ENCODE measurements at regions not wholly inside any gene's neighbourhood (a gene's known extent, or its start where the extent isn't known, plus 50 kb on each side); places are given as distances from the start of the nearest gene placed in this dataset.

DNA sequence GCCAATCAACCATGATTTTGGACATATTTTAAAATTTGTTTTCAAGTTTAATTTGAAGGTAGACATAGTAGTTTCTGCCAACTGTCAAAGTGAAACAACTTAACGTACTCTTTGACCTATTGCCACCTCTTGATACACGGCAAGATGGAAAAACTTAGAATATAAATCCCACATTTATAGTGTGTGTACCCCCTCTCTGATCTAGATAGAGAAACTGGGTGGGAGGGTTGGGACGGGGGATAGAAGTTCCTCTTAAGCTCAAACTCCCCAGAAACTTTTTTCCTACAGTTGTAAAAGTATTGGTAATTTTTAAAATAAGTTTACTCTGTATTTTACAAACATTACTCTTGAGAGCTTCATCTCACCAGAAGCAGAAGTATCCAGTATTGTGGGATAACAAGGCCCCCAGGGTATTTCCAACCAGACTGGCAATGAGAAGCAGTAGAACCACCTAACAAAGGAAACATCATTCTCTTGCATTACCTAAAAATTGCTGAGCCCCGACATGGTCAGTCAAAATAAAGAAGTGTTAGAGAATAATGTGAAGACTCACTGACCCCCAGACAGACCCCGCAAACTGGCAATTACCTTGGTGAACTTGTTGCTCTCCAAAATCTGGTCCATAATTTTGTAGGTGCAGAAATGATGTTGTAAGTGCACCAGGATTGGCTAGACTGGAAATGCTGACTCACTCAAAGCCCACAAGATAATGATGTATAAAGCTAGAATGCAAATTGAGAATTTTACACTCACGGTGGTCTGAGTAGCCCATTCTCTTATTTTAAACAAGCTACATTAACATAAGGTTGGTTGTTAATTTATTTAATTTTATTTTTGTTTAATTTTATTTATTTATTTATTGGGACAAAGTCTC lies 74.7 kb upstream of the TNFAIP3 start:
- H2AFZ ChIP-seq, result no peak overlapping the region
- H3K9me3 ChIP-seq (ENCODE audit: control insufficient read depth, low read length), result no peaks in the 10 kb centered on the region
- no peaks in the 10 kb centered on the region for H3K36me3 ChIP-seq (ENCODE audit: control insufficient read depth, insufficient read depth, low read length)
- H3K4me1 ChIP-seq, result peaks cover 7% of the 10 kb centered on the region
- TF ChIP-seq, protein P1, sequence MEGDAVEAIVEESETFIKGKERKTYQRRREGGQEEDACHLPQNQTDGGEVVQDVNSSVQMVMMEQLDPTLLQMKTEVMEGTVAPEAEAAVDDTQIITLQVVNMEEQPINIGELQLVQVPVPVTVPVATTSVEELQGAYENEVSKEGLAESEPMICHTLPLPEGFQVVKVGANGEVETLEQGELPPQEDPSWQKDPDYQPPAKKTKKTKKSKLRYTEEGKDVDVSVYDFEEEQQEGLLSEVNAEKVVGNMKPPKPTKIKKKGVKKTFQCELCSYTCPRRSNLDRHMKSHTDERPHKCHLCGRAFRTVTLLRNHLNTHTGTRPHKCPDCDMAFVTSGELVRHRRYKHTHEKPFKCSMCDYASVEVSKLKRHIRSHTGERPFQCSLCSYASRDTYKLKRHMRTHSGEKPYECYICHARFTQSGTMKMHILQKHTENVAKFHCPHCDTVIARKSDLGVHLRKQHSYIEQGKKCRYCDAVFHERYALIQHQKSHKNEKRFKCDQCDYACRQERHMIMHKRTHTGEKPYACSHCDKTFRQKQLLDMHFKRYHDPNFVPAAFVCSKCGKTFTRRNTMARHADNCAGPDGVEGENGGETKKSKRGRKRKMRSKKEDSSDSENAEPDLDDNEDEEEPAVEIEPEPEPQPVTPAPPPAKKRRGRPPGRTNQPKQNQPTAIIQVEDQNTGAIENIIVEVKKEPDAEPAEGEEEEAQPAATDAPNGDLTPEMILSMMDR (IDR thresholded peaks at IDR 0.05), result no peak
- H3K4me2 ChIP-seq (ENCODE audit: low read length), result no peak overlapping the region
- no peak overlapping the region for H3K9ac ChIP-seq
- no peak overlapping the region for H3K27ac ChIP-seq
- no peaks in the 10 kb centered on the region for H3K79me2 ChIP-seq
- no peaks in the 10 kb centered on the region for H3K27me3 ChIP-seq (ENCODE audit: control insufficient read depth, insufficient read depth, low read length)
- H3K4me3 ChIP-seq (ENCODE audit: low read depth, low read length), result no peak overlapping the region

DNA sequence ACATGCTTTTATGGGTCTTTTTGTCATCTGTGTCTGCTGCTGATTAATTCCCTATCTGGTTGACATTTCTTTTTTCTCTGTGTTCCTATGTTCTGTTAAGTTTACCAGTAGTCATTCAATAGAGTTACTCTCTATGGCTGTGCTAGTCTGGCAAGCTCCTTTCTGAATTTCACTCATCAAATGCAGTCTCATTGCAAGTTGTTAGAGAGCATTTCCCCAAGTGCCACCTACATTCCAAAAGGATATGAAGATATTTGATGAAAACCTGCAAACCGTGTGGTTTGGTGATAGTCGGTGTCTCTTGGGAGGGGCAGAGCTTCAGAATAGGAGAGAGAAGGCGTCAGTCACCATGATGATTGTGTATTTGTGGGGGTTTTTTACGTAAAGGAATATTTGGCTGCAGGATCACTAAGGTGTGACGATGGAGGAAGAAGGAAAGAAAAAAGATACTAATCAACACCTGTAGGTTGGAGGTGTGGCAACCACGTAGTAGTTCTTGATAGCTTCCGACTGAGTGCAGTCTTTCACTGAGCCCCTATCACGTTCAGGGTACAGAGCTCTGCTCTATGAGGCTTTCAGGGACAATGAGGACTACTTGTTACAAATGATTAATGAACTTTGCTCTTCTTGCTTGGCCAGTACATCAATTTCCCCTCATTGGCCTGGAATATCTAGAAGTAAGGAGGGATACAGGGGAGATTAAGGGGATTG lies 73.1 kb upstream of the TNFAIP3 start:
- Histone ChIP-seq H3K4me3 (ENCODE audit: low read depth, low read length) (no peak overlapping the region), H3K4me2 (ENCODE audit: low read length) (no peak overlapping the region), H3K9ac (no peak overlapping the region), H3K27ac (no peak overlapping the region), H3K36me3 (ENCODE audit: control insufficient read depth, insufficient read depth, low read length) (no peaks in the 10 kb centered on the region), H3K79me2 (no peaks in the 10 kb centered on the region), H3K27me3 (ENCODE audit: control insufficient read depth, insufficient read depth, low read length) (no peaks in the 10 kb centered on the region), H3K4me1 (peaks cover 7% of the 10 kb centered on the region), H3K9me3 (ENCODE audit: control insufficient read depth, low read length) (no peaks in the 10 kb centered on the region), H2AFZ (peak overlapping the region; percentile 51)
- TF ChIP-seq, protein P1 (IDR thresholded peaks at IDR 0.05), result no peak

DNA sequence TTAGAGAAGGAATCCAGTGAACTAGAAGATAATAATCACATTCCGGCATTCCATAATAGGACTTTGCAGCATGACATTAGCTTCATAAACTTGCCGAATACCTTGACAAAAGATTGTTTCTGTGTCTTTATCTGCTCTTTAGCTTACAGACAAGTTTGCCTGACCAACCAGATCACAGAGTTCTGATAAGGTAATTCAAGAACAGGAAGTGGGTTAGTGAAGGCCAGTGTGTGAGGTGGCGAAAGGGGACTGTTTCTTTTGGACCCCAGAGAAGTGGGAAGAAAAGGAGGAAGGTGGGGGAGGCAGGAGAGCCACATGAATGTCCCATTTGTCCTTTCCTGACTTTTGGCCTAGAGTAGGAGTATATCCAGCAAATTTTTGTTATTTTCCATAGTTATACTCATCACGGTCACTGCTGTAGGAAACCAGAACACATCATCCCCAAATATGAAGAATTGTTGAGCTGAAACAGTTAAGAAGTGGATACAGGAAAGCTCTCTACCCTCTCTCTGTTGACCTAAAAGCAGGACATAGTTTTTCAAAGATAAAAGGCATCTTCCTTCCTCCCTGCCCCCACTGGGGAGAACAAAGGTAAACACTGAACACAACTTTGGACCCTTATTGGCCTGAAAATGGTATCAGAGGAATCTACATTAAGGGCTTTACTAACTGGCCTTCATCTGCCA lies 72.4 kb upstream of the TNFAIP3 start:
- Histone ChIP-seq H3K27ac (no peak overlapping the region), H3K9ac (no peak overlapping the region), H3K27me3 (ENCODE audit: control insufficient read depth, insufficient read depth, low read length) (no peaks in the 10 kb centered on the region), H3K4me3 (ENCODE audit: low read depth, low read length) (no peak overlapping the region), H2AFZ (peak overlapping the region; percentile 51), H3K36me3 (ENCODE audit: control insufficient read depth, insufficient read depth, low read length) (no peaks in the 10 kb centered on the region), H3K9me3 (ENCODE audit: control insufficient read depth, low read length) (no peaks in the 10 kb centered on the region), H3K4me1 (peaks cover 7% of the 10 kb centered on the region), H3K79me2 (no peaks in the 10 kb centered on the region), H3K4me2 (ENCODE audit: low read length) (no peak overlapping the region)
- TF ChIP-seq, protein P1 (IDR thresholded peaks at IDR 0.05), result no peak

DNA sequence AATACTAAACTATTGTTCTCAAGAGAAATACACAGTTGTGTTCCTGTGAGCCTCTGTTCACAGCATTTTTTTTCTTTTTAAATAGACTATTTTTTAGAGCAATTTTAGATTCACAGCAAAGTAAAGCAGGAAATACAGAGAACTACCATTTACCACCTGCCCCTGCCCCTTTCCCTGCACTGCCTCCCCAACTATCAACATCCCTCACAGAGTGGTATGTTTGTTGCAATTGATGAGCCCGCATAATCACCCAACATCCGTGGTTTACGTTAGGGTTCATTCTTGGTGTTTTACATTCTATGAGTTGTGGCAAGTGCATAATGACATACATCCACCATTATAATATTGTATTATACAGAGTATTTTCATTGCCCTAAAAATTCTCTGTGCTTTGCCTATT lies 71.6 kb upstream of the TNFAIP3 start:
- Histone ChIP-seq H3K27ac (no peak overlapping the region), H3K27me3 (ENCODE audit: control insufficient read depth, insufficient read depth, low read length) (no peaks in the 10 kb centered on the region), H2AFZ (no peak overlapping the region), H3K4me1 (peaks cover 7% of the 10 kb centered on the region), H3K9me3 (ENCODE audit: control insufficient read depth, low read length) (no peaks in the 10 kb centered on the region), H3K79me2 (no peaks in the 10 kb centered on the region), H3K4me3 (ENCODE audit: low read depth, low read length) (no peak overlapping the region), H3K36me3 (ENCODE audit: control insufficient read depth, insufficient read depth, low read length) (no peaks in the 10 kb centered on the region), H3K4me2 (ENCODE audit: low read length) (no peak overlapping the region), H3K9ac (no peak overlapping the region)
- TF ChIP-seq, protein P1 (IDR thresholded peaks at IDR 0.05), result no peak
